Prostate gland (tissue), 2 donors: ENCODE measurements at regions not wholly inside any gene's neighbourhood (a gene's known extent, or its start where the extent isn't known, plus 50 kb on each side); places are given as distances from the start of the nearest gene placed in this dataset.

ENCODE experiments used
- DNase-seq: peaks from one replicate; pipeline ENCODE4 v3.0.0-alpha.2; 2019; ENCODE audit warnings: low spot score
- H3K27ac ChIP-seq, 2 donors: fragments of 200-600 bp; sonication (generic); 2 replicates each; pipeline ENCODE4 v1.5.1; 2017 to 2019
- H3K27me3 ChIP-seq: fragments of 200-600 bp; sonication (generic); replicated peaks from 2 replicates; pipeline ENCODE4 v1.5.1; 2019; ENCODE audit not compliant: insufficient read depth
- H3K36me3 ChIP-seq, 2 donors: fragments of 200-600 bp; sonication (generic); 1 replicate in 1 of 2; 2 replicates in 1 of 2; pipeline versions ENCODE4 v1.5.1 to v1.8.1; 2017 to 2019
- H3K4me1 ChIP-seq: fragments of 200-600 bp; sonication (generic); replicated peaks from 2 replicates; pipeline ENCODE4 v1.5.1; 2019
- H3K4me3 ChIP-seq, 2 donors: fragments of 200-600 bp; sonication (generic); 2 replicates each; pipeline ENCODE4 v1.5.1; 2017 to 2019
- H3K9me3 ChIP-seq: fragments of 200-600 bp; sonication (generic); 2 replicates; pipeline ENCODE4 v1.5.1; 2017
- POLR2A ChIP-seq: fragments of 450-650 bp; IDR thresholded peaks from one replicate; pipeline ENCODE4 v1.6.1; 2016; ENCODE audit warnings: antibody characterized with exemption, mild to moderate bottlenecking
- POLR2AphosphoS5 ChIP-seq: sonication (generic); formaldehyde crosslinking; IDR thresholded peaks from one replicate; pipeline ENCODE4 v1.6.1; 2017; ENCODE audit warnings: antibody characterized with exemption
- WGBS: methylation state at CpG from one replicate; pipeline ENCODE4 v1.1.5; 2018; 5-methylcytosine and 5-hydroxymethylcytosine counted together
- intact Hi-C: fragments of 100-400 bp; cut with DNase I; formaldehyde crosslinking; loops from one replicate; pipeline ENCODE4 v1.14.2; 2022
- TF ChIP-seq, protein P1 (sequence below), 4 experiments: fragments of 200-600 bp in 2 of 4; fragments of 450-650 bp in 2 of 4; sonication (generic) in 2 of 4; IDR thresholded peaks; 1 replicate in 3 of 4; 2 replicates in 1 of 4; pipeline ENCODE4 v1.5.1; 2016 to 2019; ENCODE audit warnings: antibody characterized with exemption in 4 of 4, mild to moderate bottlenecking in 2 of 4, moderate library complexity in 2 of 4

DNA sequence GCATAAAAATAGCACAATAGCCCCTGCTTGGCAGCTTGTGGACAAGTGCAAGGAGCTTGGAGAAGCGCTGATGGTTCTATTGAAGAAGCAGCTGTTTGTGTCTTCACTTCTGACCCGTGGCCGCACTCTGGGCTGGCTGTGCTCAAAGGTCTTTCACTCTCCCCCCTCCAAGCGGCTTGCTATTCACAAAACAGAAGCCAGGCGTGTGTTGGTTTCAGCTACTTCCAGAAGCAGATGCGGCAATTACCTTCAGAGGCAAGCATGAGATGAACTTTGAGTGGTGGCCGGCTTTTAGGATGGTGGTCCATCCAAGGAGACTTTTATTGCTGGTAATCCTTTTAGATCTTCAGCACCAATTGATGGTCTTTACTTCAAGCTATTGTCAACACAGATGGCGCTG, 188.5 kb upstream of the ARGLU1 start:
- intact Hi-C loops, result no loop called here
- Histone ChIP-seq H3K27me3 (no peaks in the 10 kb centered on the region), H3K4me1 (no peaks in the 10 kb centered on the region), H3K36me3 (no peaks in the 10 kb centered on the region), H3K4me3 (no peak overlapping the region), H3K9me3 (no peaks in the 10 kb centered on the region), H3K27ac (no peak overlapping the region)
- WGBS, result 72% methylated on average over 8 of the region's 8 CpGs
- TF ChIP-seq POLR2A (no peak), POLR2AphosphoS5 (no peak)
- TF ChIP-seq, protein P1, sequence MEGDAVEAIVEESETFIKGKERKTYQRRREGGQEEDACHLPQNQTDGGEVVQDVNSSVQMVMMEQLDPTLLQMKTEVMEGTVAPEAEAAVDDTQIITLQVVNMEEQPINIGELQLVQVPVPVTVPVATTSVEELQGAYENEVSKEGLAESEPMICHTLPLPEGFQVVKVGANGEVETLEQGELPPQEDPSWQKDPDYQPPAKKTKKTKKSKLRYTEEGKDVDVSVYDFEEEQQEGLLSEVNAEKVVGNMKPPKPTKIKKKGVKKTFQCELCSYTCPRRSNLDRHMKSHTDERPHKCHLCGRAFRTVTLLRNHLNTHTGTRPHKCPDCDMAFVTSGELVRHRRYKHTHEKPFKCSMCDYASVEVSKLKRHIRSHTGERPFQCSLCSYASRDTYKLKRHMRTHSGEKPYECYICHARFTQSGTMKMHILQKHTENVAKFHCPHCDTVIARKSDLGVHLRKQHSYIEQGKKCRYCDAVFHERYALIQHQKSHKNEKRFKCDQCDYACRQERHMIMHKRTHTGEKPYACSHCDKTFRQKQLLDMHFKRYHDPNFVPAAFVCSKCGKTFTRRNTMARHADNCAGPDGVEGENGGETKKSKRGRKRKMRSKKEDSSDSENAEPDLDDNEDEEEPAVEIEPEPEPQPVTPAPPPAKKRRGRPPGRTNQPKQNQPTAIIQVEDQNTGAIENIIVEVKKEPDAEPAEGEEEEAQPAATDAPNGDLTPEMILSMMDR (IDR thresholded peaks at IDR 0.05), result no peak
- DNase-seq, result no peak

GRCh38 chr13:106755542-106755941, 187.6 kb upstream of the ARGLU1 start:
- TF ChIP-seq POLR2A, result no peak
- TF ChIP-seq, protein P1 (IDR thresholded peaks at IDR 0.05), result no peak
- TF ChIP-seq POLR2AphosphoS5, result no peak
- Histone ChIP-seq H3K9me3 (no peaks in the 10 kb centered on the region), H3K4me1 (no peaks in the 10 kb centered on the region), H3K36me3 (no peaks in the 10 kb centered on the region), H3K4me3 (no peak overlapping the region), H3K27ac (no peak overlapping the region), H3K27me3 (no peaks in the 10 kb centered on the region)
- intact Hi-C loops, result no loop called here
- 93% methylated on average over 9 of the region's 9 CpGs for WGBS
- no peak for DNase-seq

DNA sequence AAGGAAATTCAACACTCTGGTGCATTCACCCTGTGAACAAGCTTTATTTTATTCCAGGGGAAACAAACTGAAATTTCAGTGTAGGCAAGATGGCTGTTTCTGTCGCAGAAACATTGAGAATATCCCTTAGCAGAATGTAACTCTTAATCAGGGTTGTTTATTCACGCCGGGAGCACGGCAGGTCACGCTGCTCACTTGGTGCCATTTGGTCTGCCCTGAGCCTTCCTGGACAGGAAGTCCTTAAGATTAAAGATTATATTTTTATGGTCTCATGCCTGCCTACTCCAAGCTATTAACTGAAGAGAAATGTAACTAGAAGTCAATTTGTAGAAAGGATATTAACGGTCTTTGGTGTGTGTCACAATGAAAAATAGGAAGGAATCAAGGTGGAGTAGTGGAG, 185.3 kb upstream of the ARGLU1 start:
- H3K36me3 ChIP-seq, result no peaks in the 10 kb centered on the region
- DNase-seq, result no peak
- no peak overlapping the region for H3K27ac ChIP-seq
- H3K9me3 ChIP-seq, result no peaks in the 10 kb centered on the region
- intact Hi-C loops, result no loop called here
- TF ChIP-seq POLR2AphosphoS5, result peak; percentile 4
- TF ChIP-seq, protein P1 (IDR thresholded peaks at IDR 0.05), result no peak
- no peaks in the 10 kb centered on the region for H3K27me3 ChIP-seq
- no peaks in the 10 kb centered on the region for H3K4me1 ChIP-seq
- WGBS, result 25% methylated on average over 6 of the region's 6 CpGs
- H3K4me3 ChIP-seq, result no peak overlapping the region

- no peaks in the 10 kb centered on the region for H3K9me3 ChIP-seq
- no peaks in the 10 kb centered on the region for H3K27me3 ChIP-seq
- H3K36me3 ChIP-seq, result no peaks in the 10 kb centered on the region
- no peaks in the 10 kb centered on the region for H3K4me1 ChIP-seq
- H3K27ac ChIP-seq, result no peak overlapping the region
- TF ChIP-seq POLR2A (no peak), POLR2AphosphoS5 (no peak)
- TF ChIP-seq, protein P1 (IDR thresholded peaks at IDR 0.05), result no peak
- DNase-seq, result no peak
- no peak overlapping the region for H3K4me3 ChIP-seq
- 67% methylated on average over 6 of the region's 6 CpGs for WGBS
- intact Hi-C loops, result no loop called here
Observed at GRCh38 chr13:106752584-106753170, 184.7 kb upstream of the ARGLU1 start.

GRCh38 chr13:106748785-106749184, 180.8 kb upstream of the ARGLU1 start:
- no peaks in the 10 kb centered on the region for H3K36me3 ChIP-seq
- no peak for TF ChIP-seq POLR2A
- H3K4me3 ChIP-seq, result no peak overlapping the region
- no peak overlapping the region for H3K27ac ChIP-seq
- H3K27me3 ChIP-seq, result no peaks in the 10 kb centered on the region
- no peaks in the 10 kb centered on the region for H3K9me3 ChIP-seq
- intact Hi-C loops, result no loop called here
- H3K4me1 ChIP-seq, result no peaks in the 10 kb centered on the region
- 47% methylated on average over 2 of the region's 2 CpGs for WGBS
- DNase-seq, result no peak
